SK-N-SH (cell line): ENCODE measurements at regions not wholly inside any gene's neighbourhood (a gene's known extent, or its start where the extent isn't known, plus 50 kb on each side); places are given as distances from the start of the nearest gene placed in this dataset.

Experiments
- CTCF ChIA-PET: fragments of 300-600, 350-600 bp; formaldehyde crosslinking; extraction: SDS; loops from one replicate; lab custom pipeline; 2021; lab: Yijun Ruan, JAX
- POLR2A ChIA-PET: fragments of 350-600 bp; sonication (Branson Sonifier 250); formaldehyde crosslinking; extraction: SDS; loops from one replicate; lab custom pipeline; 2020; ENCODE audit warnings: antibody characterized with exemption, inconsistent platforms; lab: Yijun Ruan, JAX
- DNase-seq: peaks from one replicate; pipeline ENCODE4 v3.0.0; 2012
- H2AFZ ChIP-seq: fragments of 200-600 bp; sonication (generic); 2 replicates; pipeline ENCODE4 v1.8.1; 2016; ENCODE audit warnings: antibody characterized with exemption, mild to moderate bottlenecking, low read depth
- H3F3A ChIP-seq: fragments of 200-600 bp; sonication (generic); replicated peaks from 2 replicates; pipeline ENCODE3; 2016; ENCODE audit warnings: antibody characterized with exemption, mild to moderate bottlenecking; ENCODE audit not compliant: insufficient read depth
- H3K27ac ChIP-seq, 2 experiments: fragments of 200-500 bp in 1 of 2; fragments of 200-600 bp in 1 of 2; sonication (Bioruptor generic) in 1 of 2; sonication (generic), shearing (Covaris generic) in 1 of 2; 2 replicates each; pipeline versions ENCODE4 v1.5.1 to v1.6.1; 2014 to 2016; ENCODE audit warnings: low read depth in 2 of 2, inconsistent platforms in 1 of 2, low read length in 1 of 2, mild to moderate bottlenecking in 1 of 2, mixed read lengths in 1 of 2
- H3K27me3 ChIP-seq: fragments of 200-600 bp; sonication (generic), shearing (Covaris generic); 2 replicates; pipeline ENCODE4 v1.6.1; 2016; ENCODE audit warnings: mixed run types; ENCODE audit not compliant: insufficient read depth
- H3K36me3 ChIP-seq, 2 experiments: fragments of 200-500 bp in 1 of 2; fragments of 200-600 bp in 1 of 2; sonication (Bioruptor generic) in 1 of 2; sonication (generic) in 1 of 2; replicated peaks in 1 of 2; 2 replicates each; pipeline versions ENCODE3 to v1.5.1; 2014 to 2016; ENCODE audit warnings: low read length in 1 of 2, mild to moderate bottlenecking in 1 of 2; ENCODE audit not compliant: insufficient read depth in 2 of 2, control insufficient read depth in 1 of 2
- H3K4me1 ChIP-seq, 2 experiments: fragments of 200-500 bp in 1 of 2; fragments of 200-600 bp in 1 of 2; sonication (Bioruptor generic) in 1 of 2; sonication (generic), shearing (Covaris generic) in 1 of 2; 2 replicates each; pipeline versions ENCODE4 v1.5.1 to v1.6.1; 2014 to 2016; ENCODE audit warnings: low read depth in 1 of 2, low read length in 1 of 2, mixed run types in 1 of 2; ENCODE audit not compliant: insufficient read depth in 2 of 2, control insufficient read depth in 1 of 2
- H3K4me2 ChIP-seq: fragments of 200-600 bp; sonication (generic), shearing (Covaris generic); 2 replicates; pipeline ENCODE4 v1.6.1; 2017; ENCODE audit warnings: mixed run types
- H3K4me3 ChIP-seq, 2 experiments: fragments of 200-500 bp in 1 of 2; fragments of 200-600 bp in 1 of 2; sonication (Bioruptor generic) in 1 of 2; sonication (generic), shearing (Covaris generic) in 1 of 2; 2 replicates each; pipeline versions ENCODE4 v1.5.1 to v1.8.1; 2014 to 2016; ENCODE audit warnings: low read depth in 2 of 2, inconsistent platforms in 1 of 2, low read length in 1 of 2, mild to moderate bottlenecking in 1 of 2, mixed read lengths in 1 of 2, moderate library complexity in 1 of 2
- H3K79me2 ChIP-seq: fragments of 200-600 bp; sonication (generic); 2 replicates; pipeline ENCODE4 v1.8.1; 2017; ENCODE audit warnings: mild to moderate bottlenecking; ENCODE audit not compliant: insufficient read depth
- H3K9ac ChIP-seq: fragments of 200-600 bp; sonication (generic); 2 replicates; pipeline ENCODE4 v1.6.1; 2017; ENCODE audit warnings: mixed run types
- H3K9me2 ChIP-seq: fragments of 200-600 bp; sonication (generic); 2 replicates; pipeline ENCODE4 v1.6.1; 2017; ENCODE audit warnings: mixed run types
- H3K9me3 ChIP-seq: fragments of 200-600 bp; sonication (generic); 2 replicates; pipeline ENCODE4 v1.6.1; 2017; ENCODE audit warnings: mixed run types, mild to moderate bottlenecking, moderate library complexity
- H4K20me1 ChIP-seq: fragments of 200-600 bp; sonication (generic); 2 replicates; pipeline ENCODE4 v1.6.1; 2017; ENCODE audit warnings: mild to moderate bottlenecking, mixed run types; ENCODE audit not compliant: insufficient read depth
- CHD2 ChIP-seq: fragments of 150-350 bp; IDR thresholded peaks from 2 replicates; pipeline ENCODE4 v1.6.1; 2018; ENCODE audit warnings: low read length; ENCODE audit not compliant: partially characterized antibody
- FOXJ3 ChIP-seq: sonication (generic); formaldehyde crosslinking; IDR thresholded peaks from 2 replicates; pipeline ENCODE4 v1.5.1; 2020; ENCODE audit warnings: mild to moderate bottlenecking, missing genetic modification reagents
- JUND ChIP-seq: IDR thresholded peaks from 2 replicates; pipeline ENCODE4 v1.4.0; 2012
- MXI1 ChIP-seq: IDR thresholded peaks from 2 replicates; pipeline ENCODE4 v1.6.1; 2012; ENCODE audit warnings: mild to moderate bottlenecking, low read depth, low read length, improper control_type of control experiment
- POLR2AphosphoS5 ChIP-seq: IDR thresholded peaks from 2 replicates; pipeline ENCODE4 v1.6.1; 2012; ENCODE audit warnings: low read depth, low read length
- REST ChIP-seq: IDR thresholded peaks from 2 replicates; pipeline ENCODE4 v1.6.1; 2012; ENCODE audit warnings: mild to moderate bottlenecking, low read depth, low read length, moderate library complexity
- SIN3A ChIP-seq: IDR thresholded peaks from 2 replicates; pipeline ENCODE4 v1.6.1; 2012; ENCODE audit warnings: low read depth, mild to moderate bottlenecking, low read length, moderate library complexity, borderline replicate concordance
- SMC3 ChIP-seq: IDR thresholded peaks from 2 replicates; pipeline ENCODE4 v1.6.1; 2012; ENCODE audit warnings: low read depth, low read length, improper control_type of control experiment
- TAF1 ChIP-seq: IDR thresholded peaks from 2 replicates; pipeline ENCODE4 v1.6.1; 2012; ENCODE audit warnings: low read depth, mild to moderate bottlenecking, low read length, moderate library complexity, borderline replicate concordance
- TCF12 ChIP-seq: IDR thresholded peaks from 2 replicates; pipeline ENCODE4 v1.4.0; 2012
- WGBS: methylation state at CpG from one replicate; pipeline ENCODE4 v1.1.6; 2017; ENCODE audit warnings: low lambda C conversion rate; 5-methylcytosine and 5-hydroxymethylcytosine counted together

DNA sequence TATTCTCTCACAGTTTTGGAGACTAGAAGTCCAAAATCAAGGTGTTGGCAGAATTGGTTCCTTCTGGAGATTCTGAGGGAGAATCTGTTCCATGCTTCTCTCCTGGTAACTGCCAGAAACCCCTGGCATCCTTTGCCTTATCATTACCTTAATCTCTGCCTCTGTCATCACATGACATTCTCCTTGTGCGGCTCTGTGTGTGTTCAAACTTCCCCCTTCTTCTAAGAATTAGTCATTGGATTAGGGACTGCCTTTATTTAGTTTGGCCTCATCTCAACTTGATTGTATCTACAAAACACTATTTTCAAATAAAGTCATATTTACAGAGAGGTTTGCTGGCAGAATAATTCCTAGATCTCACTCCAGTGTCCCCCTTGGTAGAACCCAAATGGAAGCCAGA lies 68.9 kb downstream of the ZNF641 start:
- WGBS = 0% methylated on average over 1 of the region's 1 CpG
- no peak overlapping the region for H3K4me2 ChIP-seq
- POLR2A ChIA-PET = no interaction called here
- H3K36me3 ChIP-seq = no peaks in the 10 kb centered on the region
- no peak overlapping the region for H3K9ac ChIP-seq
- TF ChIP-seq TCF12 (0 out of 2 replicates have a peak, but pooled peaks have one; percentile 15), MXI1 (no peak)
- no peak for DNase-seq
- H3K9me3 ChIP-seq = no peaks in the 10 kb centered on the region; the same call in 1 of the 2 replicates
- H3K4me3 ChIP-seq = no peak overlapping the region
- no peaks in the 10 kb centered on the region for H3K79me2 ChIP-seq
- H2AFZ ChIP-seq = no peak overlapping the region
- H3K9me2 ChIP-seq = no peaks in the 10 kb centered on the region
- no peaks in the 10 kb centered on the region for H3K4me1 ChIP-seq
- no peaks in the 10 kb centered on the region for H4K20me1 ChIP-seq
- CTCF ChIA-PET = no interaction called here
- H3K27ac ChIP-seq = no peak overlapping the region
- no peaks in the 10 kb centered on the region for H3F3A ChIP-seq
- no peaks in the 10 kb centered on the region for H3K27me3 ChIP-seq

DNA sequence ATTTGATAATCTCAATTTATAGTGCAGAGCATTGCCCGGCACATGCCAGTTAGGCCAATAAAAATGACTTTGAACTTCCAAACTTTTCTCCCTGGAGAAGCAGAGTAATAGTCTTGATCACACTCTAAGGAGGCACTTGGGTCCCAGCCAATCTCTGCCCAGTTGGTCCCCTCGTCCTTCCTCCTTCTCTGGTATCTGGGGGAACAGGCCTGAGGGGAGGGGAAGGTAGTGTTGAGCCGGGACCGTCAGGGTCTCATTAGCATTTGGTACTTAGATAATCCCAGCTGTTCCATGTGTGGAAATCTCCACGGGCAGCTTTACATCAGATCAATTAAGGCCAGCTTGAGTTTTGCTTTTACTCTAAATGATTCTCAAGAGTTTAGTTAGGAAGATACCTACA lies 70.1 kb downstream of the ZNF641 start:
- H3F3A ChIP-seq = no peaks in the 10 kb centered on the region
- no peak overlapping the region for H3K27ac ChIP-seq
- no peak overlapping the region for H2AFZ ChIP-seq
- H3K27me3 ChIP-seq = no peaks in the 10 kb centered on the region
- no peak overlapping the region for H3K4me2 ChIP-seq
- no peaks in the 10 kb centered on the region for H3K36me3 ChIP-seq
- no peak overlapping the region for H3K4me3 ChIP-seq
- no peaks in the 10 kb centered on the region for H4K20me1 ChIP-seq
- TF ChIP-seq FOXJ3 (CRISPR knock-in tag) (no peak), POLR2AphosphoS5 (no peak), JUND (no peak), REST (no peak), CHD2 (no peak), TAF1 (no peak)
- TF ChIP-seq, all 33 proteins: peak for 0
- Histone ChIP-seq H3K9me3 (no peaks in the 10 kb centered on the region; the same call in 1 of the 2 replicates), H3K9ac (no peak overlapping the region), H3K79me2 (no peaks in the 10 kb centered on the region), H3K9me2 (no peaks in the 10 kb centered on the region), H3K4me1 (no peaks in the 10 kb centered on the region)
- no peak for DNase-seq
- ChIA-PET POLR2A (no interaction called here), CTCF (no interaction called here)
- 19% methylated on average over 5 of the region's 5 CpGs for WGBS

DNA sequence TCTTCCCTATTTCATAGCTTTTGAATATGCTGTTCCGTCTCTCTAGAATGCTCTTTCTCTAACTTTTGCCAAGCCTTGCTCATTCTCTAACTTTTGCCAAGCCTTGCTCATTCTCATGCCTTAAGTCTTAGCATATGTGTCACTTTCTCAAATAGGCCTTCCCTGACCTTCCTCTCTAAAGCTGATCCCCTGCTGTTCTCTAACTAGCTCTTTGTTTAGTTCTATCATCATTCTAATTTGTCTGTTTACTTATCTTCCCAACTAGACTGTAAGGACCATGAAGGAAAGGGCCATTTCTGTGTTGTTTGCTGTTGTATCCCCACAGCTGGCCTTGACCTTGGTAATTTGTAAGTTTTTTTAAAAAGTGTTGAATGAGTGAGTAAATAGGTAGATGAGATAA lies 71.1 kb downstream of the ZNF641 start:
- Histone ChIP-seq H3K27me3 (no peaks in the 10 kb centered on the region), H3K27ac (no peak overlapping the region), H3F3A (no peaks in the 10 kb centered on the region), H3K9me2 (no peaks in the 10 kb centered on the region), H3K4me2 (no peak overlapping the region), H3K4me1 (no peaks in the 10 kb centered on the region), H3K4me3 (no peak overlapping the region), H3K36me3 (no peaks in the 10 kb centered on the region), H3K9me3 (no peaks in the 10 kb centered on the region; the same call in 1 of the 2 replicates), H3K79me2 (no peaks in the 10 kb centered on the region), H3K9ac (no peak overlapping the region), H4K20me1 (no peaks in the 10 kb centered on the region), H2AFZ (no peak overlapping the region)
- CTCF ChIA-PET = interaction anchor here (0.8 kb wide), 1 partner anchor 84 kb away, joined by 3 read pairs; no protein-coding TSS in a partner anchor
- WGBS = 26% methylated on average over 1 of the region's 1 CpG
- POLR2A ChIA-PET = no interaction called here
- no peak for DNase-seq
- no peak for TF ChIP-seq FOXJ3 (CRISPR knock-in tag)
- no peak for TF ChIP-seq SMC3
- TF ChIP-seq SIN3A = no peak
